GM18909 (cell line): ENCODE measurements at regions not wholly inside any gene's neighbourhood (a gene's known extent, or its start where the extent isn't known, plus 50 kb on each side); places are given as distances from the start of the nearest gene placed in this dataset.
"Not testable (repeated sequence)": the region's sequence is repeated elsewhere in the genome, so short reads cannot be mapped to it uniquely, and the experiment has no call there.

Source experiments
- ATAC-seq: cut with Tn5 transposase; IDR thresholded peaks from one replicate; pipeline ENCODE4 v1.9.1; 2021; ENCODE audit warnings: mild to moderate bottlenecking; ENCODE audit not compliant: unreplicated experiment, poor library complexity

DNA sequence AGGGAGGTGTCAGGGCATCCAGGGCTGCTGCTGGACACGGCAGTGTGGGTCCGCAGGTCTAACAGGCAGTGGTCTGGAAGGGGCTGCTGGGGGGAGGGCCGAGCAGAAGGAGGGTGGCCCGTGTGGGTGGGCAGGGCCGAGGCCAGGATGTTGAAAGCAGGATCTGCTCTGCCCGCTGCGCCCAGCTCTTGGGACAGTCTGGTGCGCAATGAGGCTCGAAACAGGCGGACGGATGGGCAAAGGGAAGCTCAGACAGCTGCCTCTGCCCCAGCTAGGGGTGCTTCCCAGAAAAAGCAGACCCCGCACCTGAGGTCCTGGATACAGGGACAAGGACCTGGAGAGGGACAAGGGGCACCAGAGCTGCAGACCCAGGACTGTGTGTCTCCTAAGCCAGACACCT lies 121.3 kb downstream of the FAM53A start:
- no peak for ATAC-seq

DNA sequence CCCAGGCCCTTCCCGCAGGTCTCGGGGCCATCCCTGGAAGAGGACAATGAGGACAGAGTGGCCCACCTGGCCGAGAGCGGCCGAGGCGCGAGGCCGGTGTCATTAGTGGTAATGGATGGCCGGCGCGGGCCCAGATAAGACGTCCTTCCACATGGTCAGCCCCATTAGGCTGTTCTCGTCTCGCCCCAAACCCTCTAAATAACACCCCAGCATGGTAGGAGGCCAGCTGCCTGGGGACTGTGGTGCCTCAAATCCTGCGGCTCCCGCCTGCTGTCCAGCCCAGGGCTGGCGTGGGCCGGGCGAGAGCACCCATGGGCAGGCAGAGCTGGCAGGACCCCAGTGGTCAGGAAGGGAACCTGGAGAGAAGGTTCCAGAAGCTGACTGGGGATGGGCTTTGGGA lies 121.7 kb downstream of the FAM53A start:
- no peak for ATAC-seq

DNA sequence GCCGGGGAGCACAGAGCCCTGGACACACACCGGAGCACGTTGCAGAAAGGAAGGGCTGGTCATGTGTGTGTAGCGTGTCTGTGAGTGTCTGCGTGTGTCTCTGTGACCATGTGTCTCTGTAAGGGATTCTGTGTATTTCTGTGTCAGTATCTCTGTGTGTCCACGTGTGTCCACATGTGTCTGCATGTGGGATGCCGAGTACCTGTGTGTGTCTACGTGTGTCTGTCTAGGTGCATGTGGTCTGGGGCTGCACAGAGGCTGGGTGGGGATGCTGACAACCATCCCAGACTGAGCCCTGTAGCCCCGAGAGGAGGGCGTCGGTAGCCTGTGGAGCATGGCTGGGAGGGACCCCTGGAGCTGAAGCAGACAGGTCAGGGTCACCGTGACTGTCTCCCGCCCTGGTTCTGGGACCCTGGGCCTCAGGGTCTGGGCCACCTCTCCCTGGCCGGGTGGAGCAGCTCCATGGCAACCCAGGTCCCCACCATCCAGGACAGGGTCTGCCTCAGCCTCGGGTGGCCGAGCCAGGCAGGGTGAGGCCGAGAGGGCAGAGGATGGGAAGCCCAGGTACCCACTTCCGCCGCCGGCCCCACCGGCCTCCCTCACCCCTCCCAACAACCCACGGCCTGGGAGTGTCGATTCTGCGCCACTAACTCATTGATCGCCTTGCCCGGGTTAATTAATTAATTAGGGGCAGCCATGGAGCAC lies 122.7 kb downstream of the FAM53A start:
- no peak for ATAC-seq

DNA sequence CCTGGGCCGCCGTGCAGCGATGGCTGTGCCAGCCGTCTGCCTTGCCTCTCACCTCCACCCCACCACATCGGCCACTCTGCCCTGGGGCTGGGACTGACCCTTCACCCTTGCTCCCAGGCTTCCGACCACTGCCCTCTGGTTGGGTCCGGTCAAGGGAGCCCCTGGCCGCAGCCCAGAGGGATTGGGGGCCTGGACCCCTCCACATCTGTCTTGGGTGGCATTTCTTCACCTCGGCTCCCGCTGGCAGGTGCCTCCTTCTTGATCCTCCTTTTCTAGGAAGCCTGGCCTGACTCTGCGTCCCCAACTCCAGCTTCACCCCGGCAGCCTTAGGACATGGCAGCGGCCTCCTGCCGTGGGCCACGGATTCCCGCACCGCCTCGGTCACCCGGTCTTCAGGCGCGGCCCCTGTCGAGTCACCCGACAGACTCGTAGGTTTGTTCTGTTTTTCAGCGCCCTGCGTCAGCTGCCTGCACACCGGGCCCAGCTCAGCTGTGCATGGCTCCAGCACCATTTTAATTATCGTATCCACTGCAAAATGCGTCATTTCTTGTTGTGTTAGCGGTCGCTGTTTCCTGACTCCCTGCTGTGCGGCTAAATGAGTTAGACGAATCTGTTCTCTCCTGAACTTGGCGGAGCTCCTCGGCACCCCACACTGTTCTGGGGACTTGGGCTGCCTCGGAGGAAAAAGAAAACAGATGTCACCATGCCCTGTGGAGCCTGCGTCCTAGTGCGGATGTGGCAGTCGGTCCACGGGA lies 124.0 kb downstream of the FAM53A start:
- no peak for ATAC-seq

DNA sequence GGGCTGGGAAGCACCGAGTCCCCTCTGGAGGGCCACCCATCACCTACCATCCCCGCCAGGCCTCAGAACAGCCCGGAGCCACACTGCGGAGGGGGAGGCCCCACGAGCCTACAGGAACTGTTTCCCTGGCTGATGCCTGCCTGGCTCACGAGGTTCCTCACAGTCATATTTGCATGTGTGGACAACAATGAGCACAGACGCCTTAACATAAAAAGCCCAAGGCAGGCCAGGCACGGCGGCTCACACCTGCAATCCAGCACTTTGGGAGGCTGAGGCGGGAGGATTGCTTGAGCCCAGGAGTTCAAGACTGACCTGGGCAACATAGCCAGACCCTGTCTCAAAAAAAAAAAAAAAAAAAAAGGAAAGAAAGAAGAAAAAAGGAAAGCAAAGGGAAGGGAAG lies 125.9 kb downstream of the FAM53A start:
- no peak for ATAC-seq

DNA sequence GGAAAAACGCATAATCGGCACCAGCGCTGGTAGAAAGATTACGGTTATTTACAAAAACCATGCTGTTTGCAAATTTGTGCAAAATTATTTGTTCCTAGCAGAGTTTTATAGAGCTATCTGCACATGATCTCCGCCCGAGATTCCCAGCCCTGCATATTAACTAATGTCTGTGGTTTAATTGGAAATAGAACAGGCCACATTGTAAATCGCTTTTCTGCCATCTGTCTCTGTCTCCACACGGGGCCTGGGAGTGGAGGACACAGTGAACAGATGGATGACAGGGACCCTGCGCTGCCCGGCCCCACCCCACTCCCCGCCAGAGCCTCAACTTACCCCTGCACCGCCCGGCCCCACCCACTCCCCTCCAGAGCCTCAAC lies 126.9 kb downstream of the FAM53A start:
- no peak for ATAC-seq

DNA sequence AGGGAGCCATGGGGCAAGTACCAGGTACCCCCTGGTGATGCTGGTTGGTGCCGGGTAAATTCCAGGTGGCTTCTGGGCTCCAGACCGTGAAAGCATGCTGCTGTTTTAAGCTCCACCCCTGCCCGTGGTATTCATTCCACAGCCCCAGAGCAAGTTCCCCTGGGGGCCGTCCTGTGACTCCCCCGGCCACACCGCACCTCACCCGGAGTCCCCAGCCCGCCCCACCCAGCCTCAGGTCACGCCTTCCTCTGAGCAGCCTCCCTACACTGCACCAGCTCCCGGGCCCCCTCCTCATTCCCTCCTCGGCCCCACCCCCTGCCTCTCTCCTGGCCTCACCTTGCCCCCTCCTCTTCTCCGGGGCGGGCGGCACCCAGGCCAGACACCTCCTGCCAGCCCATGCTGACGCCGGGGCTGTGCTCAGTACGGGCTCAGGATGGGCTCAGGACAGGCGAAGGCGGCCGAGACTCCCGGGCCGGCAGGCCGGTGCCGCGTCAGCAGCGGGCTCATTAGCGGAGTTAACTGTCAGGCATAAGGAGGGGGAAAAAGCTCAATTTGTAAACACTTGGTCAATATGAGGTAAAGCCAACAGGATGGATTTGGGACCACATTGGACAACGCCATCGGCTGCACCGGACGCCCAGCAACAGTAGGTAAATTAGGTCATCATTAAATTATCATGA lies 127.4 kb downstream of the FAM53A start:
- no peak for ATAC-seq

DNA sequence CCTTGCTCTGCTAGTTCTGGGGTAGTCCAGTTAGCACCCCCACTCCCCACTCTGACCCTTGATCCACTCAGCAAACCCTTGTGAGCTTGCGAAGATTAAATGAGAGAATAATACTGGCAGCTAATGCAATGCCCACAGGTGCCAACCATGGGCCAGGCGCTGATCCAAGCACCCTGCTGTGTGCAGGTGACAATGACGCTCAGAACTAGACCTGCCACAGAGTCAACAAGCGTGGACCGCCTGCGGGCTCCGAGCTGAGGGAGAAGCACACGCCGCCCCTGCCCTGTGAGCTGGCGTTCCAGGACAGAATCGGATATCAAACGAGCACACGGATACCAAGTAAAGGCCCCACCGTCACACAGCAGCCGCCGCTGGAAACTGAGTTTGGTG lies 129.2 kb downstream of the FAM53A start:
- ATAC-seq = no peak

DNA sequence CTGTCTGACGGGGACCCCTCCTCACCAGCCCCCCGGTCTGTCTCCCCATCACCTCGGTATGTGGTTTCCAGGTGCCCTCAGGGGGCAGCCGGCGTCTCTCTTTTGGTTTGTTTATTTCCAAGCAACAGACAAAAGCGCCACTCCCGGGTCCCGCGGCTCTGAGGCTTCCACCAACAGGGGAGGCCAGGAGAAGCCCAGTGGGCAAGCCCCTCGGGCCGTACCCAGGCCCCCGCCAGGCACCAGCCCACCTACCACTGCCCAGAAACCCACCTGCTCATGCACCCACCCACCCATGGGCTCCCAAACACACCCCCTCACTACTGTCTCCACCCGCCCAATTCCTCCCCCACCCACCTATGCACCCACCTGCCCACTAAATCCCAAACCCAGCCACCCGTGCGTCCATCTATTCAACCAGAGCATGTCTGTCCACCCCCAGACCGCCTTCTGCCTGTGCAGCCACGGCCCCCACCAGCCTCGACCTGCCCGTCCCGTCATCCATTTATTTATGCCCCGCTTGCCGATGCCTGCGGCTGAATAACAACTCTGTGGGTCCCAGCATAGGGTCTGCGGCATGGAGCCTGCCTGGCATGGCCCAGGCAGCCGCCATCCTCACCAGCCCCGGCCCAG lies 129.8 kb downstream of the FAM53A start:
- no peak for ATAC-seq

DNA sequence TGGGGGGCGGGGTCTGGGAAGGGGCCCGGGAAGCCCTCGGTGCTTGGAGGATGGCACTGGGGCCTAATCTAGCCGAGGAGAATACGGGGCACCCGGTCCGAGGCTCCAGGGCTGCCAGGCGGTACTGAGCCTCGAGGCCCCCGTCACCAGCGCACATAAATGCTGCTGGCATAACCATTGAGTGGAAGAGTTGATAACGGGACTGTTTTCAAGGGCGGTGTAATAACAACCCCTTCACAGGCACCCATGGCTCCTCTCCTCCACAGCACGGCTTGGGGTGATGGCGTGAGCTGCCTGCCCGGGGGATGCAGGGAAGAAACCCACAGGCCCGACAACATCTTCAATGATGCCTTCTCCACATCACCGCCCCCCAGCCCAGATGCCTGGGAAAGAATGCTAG lies 130.7 kb downstream of the FAM53A start:
- ATAC-seq = no peak

DNA sequence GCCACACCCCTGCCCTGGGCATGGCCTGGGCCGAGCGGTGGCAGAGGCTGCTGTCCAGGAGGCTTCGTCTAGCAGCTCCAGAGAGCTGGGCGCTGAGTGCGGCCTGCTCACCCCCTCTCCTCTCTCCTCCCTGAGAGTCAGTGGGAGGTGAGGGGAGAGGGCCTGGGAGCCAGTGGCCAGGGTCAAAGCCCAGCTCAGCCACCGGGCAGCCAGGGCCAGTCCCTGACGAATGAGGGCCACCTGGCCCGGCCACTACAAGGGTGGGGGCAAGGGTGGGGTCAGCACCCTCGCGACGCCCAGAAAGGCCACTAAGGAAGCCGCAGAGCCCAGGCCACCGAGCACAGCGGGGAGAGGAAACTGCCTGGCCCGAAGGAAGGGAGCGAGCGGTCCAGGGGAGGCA lies 131.7 kb downstream of the FAM53A start:
- ATAC-seq = no peak

DNA sequence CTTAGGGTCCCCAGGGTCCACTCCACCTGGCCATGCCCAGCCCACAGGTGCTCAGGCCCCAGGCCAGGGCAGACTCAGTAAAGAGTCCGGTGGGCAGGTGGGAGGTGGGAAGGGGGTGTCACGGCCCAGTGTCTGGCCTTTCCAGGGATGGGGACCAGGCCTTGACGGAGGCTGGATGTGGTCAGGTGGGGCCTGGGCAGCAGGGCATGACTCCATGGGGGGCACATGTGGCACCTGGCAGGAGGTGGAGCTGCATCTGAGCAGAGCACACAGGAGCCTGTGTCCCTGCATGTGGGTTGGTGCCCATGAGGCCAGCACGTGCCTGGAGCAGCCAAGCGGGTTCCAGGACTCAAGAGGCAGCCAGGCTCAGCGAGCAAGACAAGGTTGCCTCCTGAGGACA lies 132.9 kb downstream of the FAM53A start:
- ATAC-seq = no peak

DNA sequence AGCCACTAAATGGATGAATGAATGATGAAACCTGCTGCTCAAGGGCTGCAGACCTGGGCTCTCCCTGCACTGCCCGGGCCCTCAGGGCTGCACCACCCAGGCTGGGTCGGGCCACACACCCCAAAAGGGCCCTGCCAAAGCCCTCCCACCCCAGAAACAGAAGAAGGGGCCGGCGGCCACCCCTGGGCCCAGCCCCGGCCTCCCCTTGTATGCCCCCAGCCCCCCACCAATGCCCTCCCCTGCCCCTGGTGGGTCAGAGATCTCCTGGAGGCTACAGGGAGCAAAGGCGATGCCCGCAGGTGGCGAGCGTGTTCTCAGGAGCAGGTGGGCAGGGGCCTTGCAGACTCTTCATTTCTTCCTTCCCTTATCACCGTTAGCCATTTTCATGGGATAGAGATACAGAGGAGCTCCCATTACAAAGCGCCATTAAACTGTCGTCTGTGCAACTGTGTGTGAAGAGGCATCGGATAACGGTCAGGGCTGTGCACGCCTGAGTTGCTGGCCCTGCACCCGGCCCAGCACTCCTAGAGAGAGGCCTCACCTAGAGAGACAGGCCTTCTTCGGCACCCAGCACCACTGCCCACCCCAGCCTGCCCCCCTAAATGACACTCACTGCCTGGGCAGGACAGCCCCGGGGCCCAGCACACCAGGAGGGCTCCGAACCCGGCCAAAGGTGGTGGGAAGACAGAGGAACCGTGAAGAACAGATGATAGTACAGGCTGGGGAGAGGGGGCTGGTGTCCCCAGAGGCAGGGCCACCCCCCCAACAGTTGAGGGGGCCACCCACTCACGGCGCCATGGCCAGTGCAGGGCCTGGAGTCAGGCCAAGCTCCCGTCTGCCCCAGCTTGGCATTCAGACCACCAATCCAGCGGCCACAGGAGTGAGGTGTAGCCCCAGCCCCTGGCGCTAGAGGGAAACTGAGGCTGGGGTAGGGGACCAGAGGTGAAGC lies 133.7 kb downstream of the FAM53A start:
- no peak for ATAC-seq

DNA sequence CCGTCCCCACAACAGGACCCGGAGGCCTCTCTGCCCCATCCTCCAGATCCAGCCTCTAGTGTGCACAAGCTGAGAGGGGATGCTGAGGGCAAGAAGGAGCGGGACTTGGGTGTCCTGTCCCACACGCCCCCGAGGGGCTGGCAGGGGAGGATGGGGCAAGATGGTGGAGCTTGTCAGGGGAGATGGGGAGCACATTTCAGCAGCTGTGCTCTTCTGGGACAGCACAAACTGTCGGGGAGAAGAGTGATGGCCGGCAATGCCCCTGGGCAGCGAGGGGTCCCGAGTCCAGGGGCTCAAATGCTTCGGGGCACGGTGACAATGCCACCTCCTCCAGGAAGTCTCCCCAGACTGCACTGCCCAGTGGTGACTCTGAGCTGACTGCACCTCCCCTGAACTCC lies 134.5 kb downstream of the FAM53A start:
- ATAC-seq = no peak

DNA sequence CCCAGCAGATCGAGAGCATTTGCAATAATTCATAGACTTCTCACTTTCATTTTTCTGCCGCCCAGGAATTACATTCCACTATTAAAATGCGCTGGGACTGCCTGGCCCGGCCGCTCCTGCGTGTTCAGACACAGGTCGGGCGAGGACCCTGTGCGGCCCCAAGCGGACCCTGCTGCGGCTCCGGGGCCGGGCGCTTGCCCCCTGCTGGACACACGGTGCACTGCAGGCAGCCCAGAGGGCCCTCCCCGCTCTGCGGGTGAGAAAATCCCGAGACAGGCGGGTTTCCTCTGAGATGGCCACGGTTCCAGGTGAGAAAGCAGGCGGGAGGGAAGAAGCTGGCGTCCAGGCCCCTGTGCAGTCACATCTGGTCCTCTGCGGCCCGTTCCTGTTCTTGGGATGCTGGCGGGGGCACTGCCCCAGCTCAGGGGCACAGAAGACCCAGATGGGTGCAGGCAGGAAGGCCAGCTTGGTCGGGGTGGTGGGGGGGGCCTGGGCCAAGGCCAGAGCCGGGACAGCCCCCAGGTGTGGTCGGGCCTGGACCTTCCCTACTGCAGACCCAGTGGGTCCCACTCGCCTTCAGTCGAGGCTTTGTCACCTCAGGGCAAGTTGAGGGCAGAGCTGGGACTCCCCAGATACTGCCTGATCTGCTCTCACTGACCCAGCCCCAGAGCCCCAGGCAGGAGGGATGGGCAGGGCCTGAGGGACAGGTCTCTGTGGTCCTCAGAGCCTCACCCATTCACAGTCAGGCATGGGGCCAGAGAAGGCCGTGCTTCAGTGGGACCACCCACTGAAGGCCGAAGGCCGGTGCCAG lies 135.1 kb downstream of the FAM53A start:
- not testable (repeated sequence) for ATAC-seq

DNA sequence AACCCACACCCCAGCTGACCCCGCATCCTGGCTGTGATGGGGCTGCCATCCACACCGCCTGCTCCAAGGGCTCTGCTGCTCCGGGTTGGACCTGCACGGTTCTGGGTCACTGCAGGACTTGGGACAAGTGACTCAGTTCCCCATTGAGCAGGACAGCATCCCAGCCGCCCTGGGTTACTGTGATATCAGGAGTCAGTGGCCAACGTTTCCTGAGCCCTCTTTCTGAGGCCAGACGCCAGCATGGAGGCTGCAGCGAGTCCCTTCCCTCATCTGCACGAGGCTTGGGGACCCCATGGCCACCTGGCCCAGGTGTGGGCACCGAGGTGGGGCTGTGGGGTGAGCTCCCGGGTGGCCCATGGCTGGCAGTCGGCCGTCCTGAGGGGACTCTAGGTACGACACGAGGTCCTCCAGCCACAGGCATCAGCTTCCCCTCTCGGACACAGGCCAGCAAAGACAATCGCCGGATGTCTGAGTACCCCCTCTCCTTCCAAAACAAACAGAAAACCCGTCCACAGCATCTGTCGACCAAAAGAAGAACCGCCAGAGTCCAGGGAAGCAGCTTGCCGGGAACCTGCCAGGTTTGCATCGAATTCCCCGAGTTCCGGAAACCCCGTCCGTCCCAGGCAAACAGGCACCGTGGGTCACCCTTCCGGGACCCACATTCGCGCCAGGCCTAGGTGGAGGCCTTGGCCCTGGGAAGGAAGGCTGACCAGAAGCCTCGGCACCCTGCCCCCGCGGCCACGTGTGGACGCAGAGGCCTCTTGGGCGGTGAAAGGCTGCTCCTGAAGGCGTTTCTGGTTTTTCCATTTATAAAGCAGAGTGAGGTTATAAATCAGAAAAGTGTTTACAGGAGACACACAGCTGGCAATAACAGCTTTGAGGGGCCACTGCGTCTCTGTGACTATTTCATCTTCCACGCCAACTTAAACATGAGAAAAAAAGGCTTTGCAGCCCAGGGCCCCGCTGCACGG lies 136.0 kb downstream of the FAM53A start:
- no peak for ATAC-seq

DNA sequence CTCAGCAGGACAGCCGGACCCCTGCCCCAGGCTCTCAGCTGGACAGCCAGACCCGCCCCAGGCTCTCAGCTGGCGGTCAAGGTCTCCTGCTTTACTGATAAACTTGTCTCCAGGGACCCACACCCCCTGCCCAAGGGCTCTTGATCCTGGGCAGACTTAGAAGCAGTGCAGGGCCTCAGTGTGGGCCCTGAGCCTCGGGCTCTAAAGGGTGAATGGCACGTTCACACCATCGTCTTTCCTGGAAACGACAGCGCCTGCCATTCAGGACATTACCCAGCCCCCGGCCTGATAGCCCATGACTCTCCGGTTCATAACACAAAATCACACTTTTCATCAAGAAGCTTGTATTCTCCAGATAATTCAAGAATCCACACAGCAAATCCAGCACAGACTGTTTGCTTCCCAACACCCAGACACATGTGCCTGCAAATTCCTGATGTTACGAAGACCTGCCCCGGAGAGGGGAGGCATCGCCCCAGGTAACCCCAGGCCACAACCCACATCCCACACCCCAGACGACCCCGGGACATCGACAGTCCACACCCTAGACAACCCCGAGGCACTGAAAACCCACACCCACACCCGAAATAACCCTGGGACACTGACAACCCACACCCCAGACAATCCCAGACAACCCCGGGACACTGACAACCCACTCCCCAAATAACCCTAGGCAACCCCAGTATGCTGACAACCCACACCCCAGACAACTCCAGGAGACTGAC lies 136.8 kb downstream of the FAM53A start:
- ATAC-seq = no peak
